Transverse colon (tissue), 4 donors: ENCODE measurements at regions not wholly inside any gene's neighbourhood (a gene's known extent, or its start where the extent isn't known, plus 50 kb on each side); places are given as distances from the start of the nearest gene placed in this dataset.

Source experiments
- CTCF ChIP-seq, 5 experiments: fragments of 200-600 bp in 3 of 5; fragments of 450-650 bp in 2 of 5; sonication (generic) in 3 of 5; IDR thresholded peaks; 1 replicate in 2 of 5; 2 replicates in 3 of 5; pipeline ENCODE4 v1.5.1; 2016 to 2017; ENCODE audit warnings: antibody characterized with exemption in 5 of 5, inconsistent platforms in 3 of 5, mild to moderate bottlenecking in 2 of 5, moderate library complexity in 1 of 5
- EP300 ChIP-seq: sonication (generic); formaldehyde crosslinking; IDR thresholded peaks from one replicate; pipeline ENCODE4 v1.6.1; 2017; ENCODE audit warnings: antibody characterized with exemption, low read depth
- POLR2A ChIP-seq: fragments of 450-650 bp; IDR thresholded peaks from one replicate; pipeline ENCODE4 v1.6.1; 2016; ENCODE audit warnings: antibody characterized with exemption, mild to moderate bottlenecking, moderate library complexity
- POLR2AphosphoS5 ChIP-seq, 3 donors: sonication (generic); formaldehyde crosslinking; IDR thresholded peaks; one replicate each; pipeline ENCODE4 v1.6.1; 2016; ENCODE audit warnings: antibody characterized with exemption in 3 of 3

GRCh38 chr4:14871676-14872430 is 130.4 kb upstream of the CPEB2 start:
- peak in 3 of 5 experiments; percentile 9 to 28 (median 24) for TF ChIP-seq CTCF (IDR thresholded peaks at IDR 0.05)
- no peak for TF ChIP-seq POLR2A
- TF ChIP-seq EP300: no peak
- TF ChIP-seq POLR2AphosphoS5 (IDR thresholded peaks at IDR 0.05): no peak
